ENCODE measurements at regions not wholly inside any gene's neighbourhood (a gene's known extent, or its start where the extent isn't known, plus 50 kb on each side); places are given as distances from the start of the nearest gene placed in this dataset.

- Mint-ChIP-seq H3K4me1 (no peaks in the 10 kb centered on the region), H3K36me3 (no peaks in the 10 kb centered on the region), H3K9me3 (ENCODE audit: low read depth) (peaks cover 2% of the 10 kb centered on the region), H3K27me3 (no peaks in the 10 kb centered on the region), H3K27ac (no peak overlapping the region), H3K4me3 (no peak overlapping the region)
- CTCF ChIA-PET = no interaction called here
- ATAC-seq = no peak
- DNase-seq = no peak
These were observed 314.7 kb upstream of the ATP10A start for GRCh38 chr15:26177816-26178215.

GRCh38 chr15:26176831-26177230 is 313.7 kb upstream of the ATP10A start:
- no peaks in the 10 kb centered on the region for H3K36me3 Mint-ChIP-seq
- H3K9me3 Mint-ChIP-seq (ENCODE audit: low read depth) = peaks cover 2% of the 10 kb centered on the region
- DNase-seq (no peak), ATAC-seq (no peak)
- H3K27ac Mint-ChIP-seq = no peak overlapping the region
- H3K27me3 Mint-ChIP-seq = no peaks in the 10 kb centered on the region
- H3K4me3 Mint-ChIP-seq = no peak overlapping the region
- H3K4me1 Mint-ChIP-seq = no peaks in the 10 kb centered on the region
- CTCF ChIA-PET = no interaction called here

GRCh38 chr15:26171266-26171665 is 308.1 kb upstream of the ATP10A start:
- no peaks in the 10 kb centered on the region for H3K27me3 Mint-ChIP-seq
- CTCF ChIA-PET = no interaction called here
- H3K4me1 Mint-ChIP-seq = peaks cover 2% of the 10 kb centered on the region
- H3K36me3 Mint-ChIP-seq = no peaks in the 10 kb centered on the region
- H3K4me3 Mint-ChIP-seq = no peak overlapping the region
- H3K9me3 Mint-ChIP-seq (ENCODE audit: low read depth) = no peaks in the 10 kb centered on the region
- ATAC-seq (no peak), DNase-seq (no peak)
- no peak overlapping the region for H3K27ac Mint-ChIP-seq

- Mint-ChIP-seq H3K27me3 (no peaks in the 10 kb centered on the region), H3K9me3 (ENCODE audit: low read depth) (no peaks in the 10 kb centered on the region), H3K27ac (no peak overlapping the region), H3K4me3 (no peak overlapping the region), H3K4me1 (peaks cover 2% of the 10 kb centered on the region), H3K36me3 (no peaks in the 10 kb centered on the region)
- CTCF ChIA-PET = no interaction called here
- no peak for ATAC-seq
- no peak for DNase-seq
These were observed 303.3 kb upstream of the ATP10A start for GRCh38 chr15:26166429-26166828.

GRCh38 chr15:26165546-26165945 is 302.4 kb upstream of the ATP10A start:
- DNase-seq = no peak
- Mint-ChIP-seq H3K4me3 (no peak overlapping the region), H3K36me3 (no peaks in the 10 kb centered on the region), H3K9me3 (ENCODE audit: low read depth) (no peaks in the 10 kb centered on the region), H3K27ac (no peak overlapping the region), H3K4me1 (peaks cover 2% of the 10 kb centered on the region), H3K27me3 (no peaks in the 10 kb centered on the region)
- no peak for ATAC-seq
- CTCF ChIA-PET = no interaction called here

- Mint-ChIP-seq H3K4me1 (no peaks in the 10 kb centered on the region), H3K27ac (no peak overlapping the region), H3K27me3 (no peaks in the 10 kb centered on the region), H3K4me3 (no peak overlapping the region), H3K9me3 (ENCODE audit: low read depth) (no peaks in the 10 kb centered on the region), H3K36me3 (no peaks in the 10 kb centered on the region)
- CTCF ChIA-PET = interaction anchor here (0.7 kb wide), 1 partner anchor 900 kb away, joined by 3 read pairs; no protein-coding TSS in a partner anchor
- DNase-seq = no peak
- no peak for ATAC-seq
These were observed 297.2 kb upstream of the ATP10A start for GRCh38 chr15:26160343-26160742.

- Mint-ChIP-seq H3K4me1 (no peaks in the 10 kb centered on the region), H3K36me3 (no peaks in the 10 kb centered on the region), H3K9me3 (ENCODE audit: low read depth) (no peaks in the 10 kb centered on the region), H3K27ac (no peak overlapping the region), H3K4me3 (no peak overlapping the region), H3K27me3 (no peaks in the 10 kb centered on the region)
- CTCF ChIA-PET = no interaction called here
- DNase-seq (no peak), ATAC-seq (no peak)
These were observed 295.0 kb upstream of the ATP10A start for GRCh38 chr15:26158176-26158575.

GRCh38 chr15:26157081-26157480 is 294.0 kb upstream of the ATP10A start:
- ATAC-seq (no peak), DNase-seq (no peak)
- Mint-ChIP-seq H3K27me3 (no peaks in the 10 kb centered on the region), H3K36me3 (no peaks in the 10 kb centered on the region), H3K27ac (no peak overlapping the region), H3K9me3 (ENCODE audit: low read depth) (no peaks in the 10 kb centered on the region), H3K4me3 (no peak overlapping the region), H3K4me1 (no peaks in the 10 kb centered on the region)
- CTCF ChIA-PET = no interaction called here

- Mint-ChIP-seq H3K4me3 (no peak overlapping the region), H3K27me3 (no peaks in the 10 kb centered on the region), H3K4me1 (no peaks in the 10 kb centered on the region), H3K36me3 (no peaks in the 10 kb centered on the region), H3K9me3 (ENCODE audit: low read depth) (no peaks in the 10 kb centered on the region), H3K27ac (no peak overlapping the region)
- CTCF ChIA-PET = no interaction called here
- DNase-seq (no peak), ATAC-seq (no peak)
These were observed 292.9 kb upstream of the ATP10A start for GRCh38 chr15:26156051-26156450.

GRCh38 chr15:26148156-26148860 is 285.2 kb upstream of the ATP10A start:
- Mint-ChIP-seq H3K4me3 (no peak overlapping the region), H3K27me3 (no peaks in the 10 kb centered on the region), H3K36me3 (no peaks in the 10 kb centered on the region), H3K4me1 (no peaks in the 10 kb centered on the region), H3K27ac (no peak overlapping the region), H3K9me3 (ENCODE audit: low read depth) (no peaks in the 10 kb centered on the region)
- ATAC-seq (no peak), DNase-seq (no peak)
- CTCF ChIA-PET = no interaction called here

- ATAC-seq (no peak), DNase-seq (no peak)
- Mint-ChIP-seq H3K4me3 (no peak overlapping the region), H3K4me1 (no peaks in the 10 kb centered on the region), H3K27ac (no peak overlapping the region), H3K27me3 (no peaks in the 10 kb centered on the region), H3K9me3 (ENCODE audit: low read depth) (no peaks in the 10 kb centered on the region), H3K36me3 (no peaks in the 10 kb centered on the region)
- CTCF ChIA-PET = no interaction called here
These were observed 283.1 kb upstream of the ATP10A start for GRCh38 chr15:26146202-26146601.

- no peak overlapping the region for H3K27ac Mint-ChIP-seq
- no peaks in the 10 kb centered on the region for H3K36me3 Mint-ChIP-seq
- ATAC-seq (no peak), DNase-seq (no peak)
- H3K9me3 Mint-ChIP-seq (ENCODE audit: low read depth) = no peaks in the 10 kb centered on the region
- CTCF ChIA-PET = no interaction called here
- H3K4me3 Mint-ChIP-seq = no peak overlapping the region
- no peaks in the 10 kb centered on the region for H3K27me3 Mint-ChIP-seq
- no peaks in the 10 kb centered on the region for H3K4me1 Mint-ChIP-seq
These were observed 282.7 kb upstream of the ATP10A start for GRCh38 chr15:26145796-26146195.

- CTCF ChIA-PET = no interaction called here
- H3K36me3 Mint-ChIP-seq = no peaks in the 10 kb centered on the region
- H3K27me3 Mint-ChIP-seq = no peaks in the 10 kb centered on the region
- no peak overlapping the region for H3K4me3 Mint-ChIP-seq
- no peaks in the 10 kb centered on the region for H3K4me1 Mint-ChIP-seq
- H3K9me3 Mint-ChIP-seq (ENCODE audit: low read depth) = no peaks in the 10 kb centered on the region
- ATAC-seq (no peak), DNase-seq (no peak)
- H3K27ac Mint-ChIP-seq = no peak overlapping the region
These were observed 281.7 kb upstream of the ATP10A start for GRCh38 chr15:26144836-26145235.

GRCh38 chr15:26143221-26143620 is 280.1 kb upstream of the ATP10A start:
- no peaks in the 10 kb centered on the region for H3K9me3 Mint-ChIP-seq (ENCODE audit: low read depth)
- no peaks in the 10 kb centered on the region for H3K27me3 Mint-ChIP-seq
- H3K27ac Mint-ChIP-seq = no peak overlapping the region
- ATAC-seq (no peak), DNase-seq (no peak)
- CTCF ChIA-PET = no interaction called here
- no peaks in the 10 kb centered on the region for H3K36me3 Mint-ChIP-seq
- H3K4me3 Mint-ChIP-seq = no peak overlapping the region
- H3K4me1 Mint-ChIP-seq = no peaks in the 10 kb centered on the region

GRCh38 chr15:26134812-26135211 is 271.7 kb upstream of the ATP10A start:
- H3K4me3 Mint-ChIP-seq = no peak overlapping the region
- no peak for ATAC-seq
- peaks cover 9% of the 10 kb centered on the region for H3K27me3 Mint-ChIP-seq
- DNase-seq = no peak
- H3K27ac Mint-ChIP-seq = no peak overlapping the region
- no peaks in the 10 kb centered on the region for H3K36me3 Mint-ChIP-seq
- H3K4me1 Mint-ChIP-seq = no peaks in the 10 kb centered on the region
- no peaks in the 10 kb centered on the region for H3K9me3 Mint-ChIP-seq (ENCODE audit: low read depth)
- CTCF ChIA-PET = no interaction called here
